Activated CD4-positive, CD25-positive, alpha-beta regulatory T cell treated with anti-CD3 and anti-CD28 coated beads, Interleukin-2, amount 50 U/mL, for 72 hours (primary cell): ENCODE measurements at regions not wholly inside any gene's neighbourhood (a gene's known extent, or its start where the extent isn't known, plus 50 kb on each side); places are given as distances from the start of the nearest gene placed in this dataset.
"Not testable (repeated sequence)": the region's sequence is repeated elsewhere in the genome, so short reads cannot be mapped to it uniquely, and the experiment has no call there.

Source experiments
- DNase-seq: peaks from one replicate; pipeline ENCODE4 v3.0.0; 2021

DNA sequence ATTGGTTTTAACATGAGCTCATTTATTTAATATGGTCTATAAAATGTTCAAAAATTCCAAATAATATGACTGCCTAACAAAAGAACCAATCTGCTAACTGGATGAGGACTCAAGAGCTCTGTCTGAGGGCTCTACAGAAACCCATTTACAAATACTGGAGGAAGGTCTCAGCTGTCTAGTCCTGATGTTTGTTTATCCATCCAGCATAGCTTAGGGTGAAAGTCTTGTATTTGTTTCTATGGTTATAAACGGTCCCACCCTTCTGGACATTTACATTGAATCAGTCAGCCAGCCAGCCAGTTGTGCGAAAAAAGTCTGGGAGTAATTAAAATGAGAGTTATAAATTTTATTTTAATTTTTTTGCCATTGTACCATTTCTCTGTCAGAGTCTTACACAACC, 220.7 kb downstream of the BMP4 start:
- DNase-seq = no peak

GRCh38 chr14:53723221-53723620, 233.4 kb downstream of the BMP4 start:
- no peak for DNase-seq

DNA sequence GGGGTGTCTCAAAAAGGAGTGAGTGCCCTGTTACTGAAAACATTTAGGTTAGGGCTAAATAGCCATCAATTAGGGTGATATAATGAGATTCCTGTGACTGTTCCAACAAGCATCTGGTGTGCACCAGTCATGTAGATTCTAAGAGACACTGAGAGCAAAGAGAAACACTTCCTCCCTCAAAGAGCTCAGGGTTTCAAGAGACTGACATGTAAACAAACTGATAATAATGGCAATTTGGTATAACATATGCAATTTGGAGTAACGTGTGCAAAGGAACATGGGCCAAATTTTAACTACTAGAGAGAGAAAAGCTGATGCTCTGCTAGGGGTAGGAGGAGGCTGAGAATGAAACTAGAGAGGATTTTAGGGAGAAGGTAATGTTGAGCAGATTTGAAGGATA, 237.1 kb downstream of the BMP4 start:
- no peak for DNase-seq

- DNase-seq = no peak
Observed at GRCh38 chr14:53716578-53716977, 240.0 kb downstream of the BMP4 start.

DNA sequence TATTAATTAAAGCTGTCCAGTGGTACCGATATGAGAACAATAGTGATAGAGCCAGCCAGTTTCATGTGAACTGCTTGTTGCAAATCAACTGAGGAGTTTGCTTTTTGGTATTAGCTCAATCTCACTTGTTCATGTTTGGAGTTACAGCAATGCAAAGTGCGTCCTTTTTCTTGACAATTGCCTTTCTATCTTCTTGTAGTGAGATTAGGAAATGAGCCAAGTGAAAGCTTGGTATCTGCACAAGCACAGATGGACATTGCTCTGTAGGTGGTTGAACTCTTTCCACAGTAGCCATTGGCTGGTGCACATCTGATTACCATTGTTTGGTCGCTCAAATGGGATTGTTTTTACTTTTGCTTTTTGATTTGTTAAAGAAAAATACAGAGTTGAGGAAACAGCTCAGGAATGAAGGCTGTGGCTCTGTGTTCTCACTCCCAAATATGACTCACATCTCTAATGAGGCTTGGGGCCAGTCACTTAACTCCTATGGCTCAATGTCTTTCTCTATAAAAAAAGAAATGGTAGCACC, 241.4 kb downstream of the BMP4 start:
- DNase-seq = no peak

DNA sequence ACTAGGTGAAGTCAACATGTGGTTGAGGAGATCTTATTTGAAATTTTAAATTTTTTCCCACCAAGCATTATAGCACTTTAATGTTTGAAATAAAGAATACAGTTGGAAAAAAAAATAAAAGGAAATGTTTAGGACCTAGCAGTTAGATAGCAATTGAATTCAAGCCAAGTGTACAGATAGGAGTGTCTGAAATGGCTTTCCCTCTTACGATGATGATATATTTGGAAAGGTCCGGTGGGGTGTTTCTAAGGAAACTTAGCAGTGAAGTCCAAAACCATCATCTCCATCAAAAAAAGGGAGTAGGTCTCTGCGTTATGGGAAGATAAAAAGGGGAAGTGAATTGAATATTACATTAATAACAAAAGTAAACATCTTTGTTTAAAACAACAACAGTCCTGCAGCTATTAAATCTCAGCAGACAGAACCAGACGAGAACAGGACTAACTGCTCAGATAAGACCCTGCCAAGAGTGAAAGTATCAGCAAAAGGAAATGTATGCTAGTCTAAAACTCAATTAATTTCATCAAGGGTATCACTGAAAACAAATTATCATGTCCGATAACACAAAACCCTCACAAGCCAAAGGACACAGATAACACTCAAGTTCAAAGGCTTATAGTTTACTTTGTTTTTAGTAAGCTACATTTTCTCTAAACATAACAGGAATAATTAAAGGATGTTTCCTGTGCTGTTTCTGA, 242.0 kb downstream of the BMP4 start:
- DNase-seq = no peak

GRCh38 chr14:53712901-53713300, 243.7 kb downstream of the BMP4 start:
- not testable (repeated sequence) for DNase-seq

DNA sequence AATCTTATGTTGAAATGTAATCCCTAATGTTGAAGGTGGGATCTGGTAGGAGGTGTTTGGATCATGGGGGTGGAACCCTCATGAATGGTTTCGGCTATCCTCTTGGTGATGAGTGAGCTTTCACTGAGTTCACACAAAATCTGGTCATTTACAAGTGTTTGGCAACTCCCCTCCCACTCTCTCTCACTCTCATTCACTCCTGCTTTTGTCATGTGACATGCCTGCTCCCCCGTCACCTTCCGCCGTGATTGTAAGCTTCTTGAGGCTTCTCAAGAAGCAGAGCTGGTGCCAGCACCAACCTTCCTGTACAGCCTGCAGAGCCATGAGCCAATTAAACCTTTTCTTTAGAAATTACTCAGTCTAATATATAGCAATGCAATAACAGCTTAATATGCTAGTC, 245.4 kb downstream of the BMP4 start:
- DNase-seq = no peak

DNA sequence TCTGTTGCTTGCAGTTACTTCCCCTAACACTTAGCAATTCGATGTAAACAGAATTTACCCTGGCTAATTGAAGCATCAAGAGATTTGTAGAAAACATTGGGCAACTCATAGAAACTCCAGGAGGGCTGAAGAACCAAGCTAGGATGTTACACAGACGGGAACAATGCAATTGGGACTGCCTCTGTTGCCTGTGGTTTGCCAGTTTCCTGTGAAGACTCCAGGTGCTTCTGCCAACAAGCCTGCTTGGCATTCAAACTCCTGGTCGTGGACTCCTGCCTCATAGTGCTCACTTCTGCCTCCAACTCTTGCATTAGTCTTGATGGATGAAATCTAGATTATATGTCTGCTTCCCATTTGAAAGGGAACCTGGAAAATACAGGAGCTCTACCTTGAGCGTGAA, 246.0 kb downstream of the BMP4 start:
- DNase-seq = no peak

- DNase-seq = no peak
Observed at GRCh38 chr14:53709381-53709780, 247.2 kb downstream of the BMP4 start.

GRCh38 chr14:53703457-53703856, 253.2 kb downstream of the BMP4 start:
- DNase-seq = no peak

GRCh38 chr14:53701108-53701875, 255.3 kb downstream of the BMP4 start:
- no peak for DNase-seq

DNA sequence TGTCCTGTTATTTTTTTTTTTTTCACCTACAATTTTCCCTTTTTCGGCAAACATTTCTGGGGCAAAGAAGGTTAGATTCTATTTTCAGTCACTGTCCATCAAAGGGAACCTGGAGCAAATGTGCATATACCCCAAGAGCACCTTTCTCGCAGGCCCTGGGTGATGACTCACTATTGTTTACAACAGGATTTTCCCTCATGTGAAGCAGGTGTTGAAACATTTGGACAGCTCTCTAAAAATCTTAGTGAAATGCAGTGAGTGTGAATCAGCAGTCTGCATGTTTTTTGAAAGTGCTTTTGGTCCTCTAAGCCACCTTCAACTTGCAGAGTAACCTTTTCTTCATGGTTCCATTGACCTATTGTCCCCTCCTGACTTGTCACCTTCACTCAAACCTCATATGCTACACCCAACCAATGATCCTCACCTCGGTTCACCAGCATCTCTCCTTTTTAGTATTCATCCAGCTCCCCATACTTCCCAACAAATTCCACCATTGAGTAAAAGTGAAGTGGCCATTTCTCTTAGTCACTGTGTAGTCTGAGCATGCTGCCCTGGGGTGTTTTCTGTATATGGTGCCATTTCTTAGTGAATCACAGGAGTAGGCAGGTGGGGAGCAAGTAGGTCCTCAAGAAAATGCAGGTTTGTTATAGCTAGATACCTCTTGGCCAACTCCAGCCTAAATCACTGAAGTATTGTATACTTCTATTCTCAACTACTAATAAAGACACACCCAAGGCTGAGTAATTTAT, 260.2 kb downstream of the BMP4 start:
- DNase-seq = no peak

DNA sequence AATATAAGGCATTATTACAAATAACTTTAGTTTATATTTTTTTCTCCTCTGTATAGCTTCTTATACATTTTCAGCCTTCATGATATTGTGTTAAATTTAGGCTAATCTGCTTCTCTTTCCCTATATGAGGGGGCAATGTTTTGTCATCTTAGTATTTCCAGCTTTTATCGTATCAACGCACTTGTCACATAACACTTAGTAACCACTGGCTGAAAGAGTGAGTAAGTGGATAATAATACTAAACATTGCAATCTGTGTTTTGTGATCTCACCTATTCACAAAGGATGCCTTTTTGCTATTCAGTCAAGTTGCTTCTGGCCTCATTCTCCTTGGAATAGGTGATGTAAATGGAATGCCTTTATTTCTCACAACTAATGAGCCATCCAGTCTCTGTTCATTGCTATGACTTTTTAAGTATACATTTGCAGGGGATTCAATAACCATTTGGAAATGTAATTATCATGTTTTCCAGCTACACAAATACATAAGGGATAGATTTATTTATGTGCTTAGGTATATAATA, 260.9 kb downstream of the BMP4 start:
- no peak for DNase-seq

- DNase-seq = no peak
Observed at GRCh38 chr14:53692885-53693284, 263.7 kb downstream of the BMP4 start.

GRCh38 chr14:53692451-53692850, 264.2 kb downstream of the BMP4 start:
- DNase-seq = no peak

GRCh38 chr14:53683229-53683628, 273.4 kb downstream of the BMP4 start:
- no peak for DNase-seq

- no peak for DNase-seq
Observed at GRCh38 chr14:53672526-53672925, 284.1 kb downstream of the BMP4 start.

- DNase-seq = no peak
Observed at GRCh38 chr14:53670701-53671100, 285.9 kb downstream of the BMP4 start.

DNA sequence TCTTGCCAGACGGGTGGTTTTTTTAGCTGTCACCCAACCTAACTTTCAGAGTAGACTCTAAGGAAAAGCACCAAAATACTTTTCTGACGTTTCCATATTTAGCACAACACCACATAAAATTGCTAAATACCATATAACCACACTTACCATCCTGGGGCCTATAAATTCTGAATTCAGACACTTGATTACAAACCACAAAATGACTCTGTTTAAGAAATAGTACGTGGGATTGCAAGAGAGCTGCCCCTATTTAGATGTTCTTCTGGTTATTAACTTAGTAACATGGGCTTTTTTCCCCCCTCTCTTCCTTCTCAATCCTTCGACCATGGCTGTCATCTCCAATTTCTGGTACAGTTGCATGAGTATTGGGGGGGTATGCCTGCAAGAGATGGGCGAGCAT, 287.7 kb downstream of the BMP4 start:
- no peak for DNase-seq

- no peak for DNase-seq
Observed at GRCh38 chr14:53663709-53664108, 292.9 kb downstream of the BMP4 start.

DNA sequence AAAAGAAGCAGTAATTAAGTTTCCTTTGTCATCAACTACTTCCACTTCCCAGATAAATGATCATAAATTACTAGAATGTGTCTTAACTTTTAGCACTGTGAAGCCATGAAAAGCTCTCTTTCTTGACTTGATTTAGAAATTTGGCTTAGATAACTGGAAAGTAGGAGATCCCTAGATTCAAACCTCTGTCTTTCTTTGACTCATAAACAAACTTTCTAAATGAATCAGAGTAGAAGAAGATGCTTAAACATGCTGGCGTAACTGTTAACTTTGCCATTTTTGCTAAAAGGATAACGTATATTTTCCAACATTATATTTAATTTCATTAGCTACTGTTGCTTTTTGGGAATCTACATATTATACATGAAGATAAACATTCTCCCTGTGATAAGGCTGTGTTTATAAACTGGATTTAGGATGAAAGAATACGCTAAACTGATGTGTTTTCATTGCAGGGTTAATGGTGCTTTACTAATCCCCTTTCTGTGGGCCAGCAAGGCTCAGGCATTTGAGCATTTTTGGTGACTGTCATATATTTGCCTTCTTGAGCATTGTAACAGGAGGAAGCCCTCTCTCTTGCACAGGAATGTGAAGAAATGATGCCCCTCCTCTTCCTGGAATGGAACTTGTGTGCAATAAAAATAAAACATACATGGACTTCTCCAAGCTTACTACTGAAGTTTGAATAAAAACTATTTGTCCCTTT, 301.4 kb downstream of the BMP4 start:
- DNase-seq = no peak

DNA sequence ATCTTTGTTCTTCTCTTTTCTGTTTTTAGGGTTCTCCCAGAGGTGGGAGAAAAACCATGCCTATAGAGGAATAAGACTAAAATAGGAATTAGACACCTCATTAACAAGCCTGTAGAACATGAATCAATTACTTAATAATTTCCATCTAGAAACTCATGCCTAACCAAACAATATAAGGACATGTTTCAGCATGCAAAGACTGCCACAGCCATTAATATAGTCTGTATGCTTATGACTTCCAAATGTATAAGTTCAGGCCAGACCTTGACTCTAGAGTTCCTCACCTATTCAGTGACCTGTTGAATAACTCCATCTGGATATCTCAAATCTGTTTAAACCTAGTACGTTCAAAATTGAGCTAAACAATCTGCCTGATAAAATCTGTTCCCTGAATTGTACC, 304.6 kb downstream of the BMP4 start:
- no peak for DNase-seq
